SU-DHL-6 (cell line): ENCODE measurements at regions not wholly inside any gene's neighbourhood (a gene's known extent, or its start where the extent isn't known, plus 50 kb on each side); places are given as distances from the start of the nearest gene placed in this dataset.

Source experiments
- H2AFZ ChIP-seq: fragments of 200-600 bp; sonication (generic); 2 replicates; pipeline ENCODE4 v1.6.1; 2014; ENCODE audit warnings: low read depth, mild to moderate bottlenecking, moderate library complexity, mixed read lengths, antibody characterized with exemption, low read length; ENCODE audit not compliant: severe bottlenecking
- H3F3A ChIP-seq: fragments of 200-600 bp; shearing (Covaris generic); 2 replicates; pipeline ENCODE4 v1.6.0; 2016; ENCODE audit warnings: antibody characterized with exemption, mild to moderate bottlenecking; ENCODE audit not compliant: insufficient read depth
- H3K27ac ChIP-seq: fragments of 200-600 bp; sonication (generic); 2 replicates; pipeline ENCODE4 v1.5.1; 2016; ENCODE audit warnings: low read depth, mild to moderate bottlenecking, low read length, moderate library complexity, mixed read lengths
- H3K27me3 ChIP-seq: fragments of 200-600 bp; sonication (generic), shearing (Covaris generic); 2 replicates; pipeline ENCODE4 v1.6.0; 2014; ENCODE audit warnings: mild to moderate bottlenecking, low read length
- H3K36me3 ChIP-seq: fragments of 200-600 bp; sonication (generic); 2 replicates; pipeline ENCODE4 v1.6.1; 2014; ENCODE audit warnings: mild to moderate bottlenecking, low read length, mixed read lengths
- H3K4me2 ChIP-seq: fragments of 300-600, 200-600 bp; shearing (Covaris generic), sonication (generic); 2 replicates; pipeline ENCODE4 v1.6.0; 2014; ENCODE audit warnings: low read length, low read depth, mild to moderate bottlenecking; ENCODE audit not compliant: poor library complexity, severe bottlenecking
- H3K4me3 ChIP-seq: fragments of 200-600 bp; sonication (generic); 2 replicates; pipeline ENCODE4 v1.5.1; 2014; ENCODE audit warnings: antibody characterized with exemption, low read length, mild to moderate bottlenecking, mixed read lengths; ENCODE audit not compliant: insufficient read depth, poor library complexity, severe bottlenecking
- H3K79me2 ChIP-seq: fragments of 200-600 bp; sonication (generic); 2 replicates; pipeline ENCODE4 v1.6.1; 2014; ENCODE audit warnings: mild to moderate bottlenecking, low read length, moderate library complexity; ENCODE audit not compliant: insufficient read depth
- H3K9ac ChIP-seq: fragments of 200-600 bp; sonication (generic); 2 replicates; pipeline ENCODE4 v1.7.0; 2014; ENCODE audit warnings: mild to moderate bottlenecking, low read length
- H3K9me2 ChIP-seq: fragments of 200-600 bp; sonication (generic); replicated peaks from 2 replicates; pipeline ENCODE4 v1.6.1; 2014; ENCODE audit warnings: low read length; ENCODE audit not compliant: insufficient read depth
- H3K9me3 ChIP-seq: fragments of 200-600 bp; sonication (generic); 2 replicates; pipeline ENCODE4 v1.6.1; 2014; ENCODE audit warnings: low read length, mixed read lengths; ENCODE audit not compliant: insufficient read depth
- H4K20me1 ChIP-seq: fragments of 200-600 bp; sonication (generic); 2 replicates; pipeline ENCODE4 v1.6.1; 2014; ENCODE audit warnings: low read depth, mild to moderate bottlenecking, antibody characterized with exemption, low read length, moderate library complexity, mixed read lengths
- EZH2phosphoT487 ChIP-seq: fragments of 200-600 bp; sonication (generic), shearing (Covaris generic); conservative IDR thresholded peaks from 2 replicates; pipeline ENCODE4 v1.6.1; 2018; ENCODE audit warnings: mild to moderate bottlenecking, antibody characterized with exemption, low read length, moderate library complexity, mixed read lengths
- TF ChIP-seq, protein P1 (sequence below): fragments of 200-600 bp; sonication (generic); IDR thresholded peaks from one replicate; pipeline ENCODE4 v1.5.1; 2017; ENCODE audit warnings: antibody characterized with exemption, mild to moderate bottlenecking, low read length, moderate library complexity; ENCODE audit not compliant: insufficient read depth, poor library complexity, severe bottlenecking

DNA sequence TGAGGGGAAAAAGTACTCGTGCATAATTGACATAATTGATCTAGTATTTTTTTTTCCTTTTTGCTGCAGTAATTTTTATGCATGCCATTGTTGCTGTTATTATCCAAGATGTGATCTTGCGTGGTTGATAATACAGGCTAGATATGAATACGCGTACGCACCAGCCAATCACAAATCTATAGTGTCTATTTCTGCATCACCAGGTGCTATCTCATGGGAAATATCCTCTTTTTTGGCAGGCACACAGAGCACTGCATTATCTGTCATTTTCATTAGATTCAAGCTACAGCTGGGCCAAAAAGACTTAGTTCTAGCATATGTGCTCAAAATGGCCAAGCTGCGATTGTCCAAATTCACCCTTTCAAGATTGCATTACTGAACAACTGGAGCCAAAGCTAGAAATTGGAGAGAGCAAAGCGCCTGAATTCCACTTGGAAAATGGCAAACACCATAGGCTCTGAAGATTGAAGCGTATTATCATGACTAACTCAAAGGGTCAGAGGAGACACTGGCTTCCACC lies 181.1 kb downstream of the TSHZ3 start:
- Histone ChIP-seq H3K27me3 (no peaks in the 10 kb centered on the region), H3K9me2 (no peaks in the 10 kb centered on the region), H3K27ac (no peak overlapping the region), H3K79me2 (no peaks in the 10 kb centered on the region), H3K9ac (no peak overlapping the region), H4K20me1 (no peaks in the 10 kb centered on the region), H3K36me3 (no peaks in the 10 kb centered on the region), H2AFZ (no peak overlapping the region), H3K9me3 (no peaks in the 10 kb centered on the region; the same call in 1 of the 2 replicates), H3K4me2 (no peak overlapping the region), H3F3A (no peaks in the 10 kb centered on the region), H3K4me3 (no peak overlapping the region)
- TF ChIP-seq EZH2phosphoT487 = no peak
- TF ChIP-seq, protein P1, sequence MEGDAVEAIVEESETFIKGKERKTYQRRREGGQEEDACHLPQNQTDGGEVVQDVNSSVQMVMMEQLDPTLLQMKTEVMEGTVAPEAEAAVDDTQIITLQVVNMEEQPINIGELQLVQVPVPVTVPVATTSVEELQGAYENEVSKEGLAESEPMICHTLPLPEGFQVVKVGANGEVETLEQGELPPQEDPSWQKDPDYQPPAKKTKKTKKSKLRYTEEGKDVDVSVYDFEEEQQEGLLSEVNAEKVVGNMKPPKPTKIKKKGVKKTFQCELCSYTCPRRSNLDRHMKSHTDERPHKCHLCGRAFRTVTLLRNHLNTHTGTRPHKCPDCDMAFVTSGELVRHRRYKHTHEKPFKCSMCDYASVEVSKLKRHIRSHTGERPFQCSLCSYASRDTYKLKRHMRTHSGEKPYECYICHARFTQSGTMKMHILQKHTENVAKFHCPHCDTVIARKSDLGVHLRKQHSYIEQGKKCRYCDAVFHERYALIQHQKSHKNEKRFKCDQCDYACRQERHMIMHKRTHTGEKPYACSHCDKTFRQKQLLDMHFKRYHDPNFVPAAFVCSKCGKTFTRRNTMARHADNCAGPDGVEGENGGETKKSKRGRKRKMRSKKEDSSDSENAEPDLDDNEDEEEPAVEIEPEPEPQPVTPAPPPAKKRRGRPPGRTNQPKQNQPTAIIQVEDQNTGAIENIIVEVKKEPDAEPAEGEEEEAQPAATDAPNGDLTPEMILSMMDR = no peak

DNA sequence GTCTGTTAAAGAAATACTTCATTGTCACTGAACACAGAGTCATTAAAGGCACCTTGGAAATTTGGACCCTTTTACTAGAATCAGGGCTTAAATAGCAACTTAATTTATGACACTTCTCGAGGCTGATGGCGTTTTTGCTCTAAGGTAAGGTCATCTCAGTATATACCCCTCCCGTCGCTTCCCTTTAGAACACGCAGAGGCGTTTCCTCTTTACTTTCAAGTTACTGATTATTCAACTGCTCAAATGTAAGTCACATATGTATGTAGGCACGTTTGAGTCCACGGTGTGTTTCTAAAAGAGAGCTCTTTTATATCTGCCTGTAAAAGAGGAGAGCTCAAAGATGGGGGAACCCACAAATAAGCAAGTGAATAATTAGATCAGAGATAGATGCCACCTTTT lies 181.5 kb downstream of the TSHZ3 start:
- Histone ChIP-seq H4K20me1 (no peaks in the 10 kb centered on the region), H2AFZ (no peak overlapping the region), H3F3A (no peaks in the 10 kb centered on the region), H3K36me3 (no peaks in the 10 kb centered on the region), H3K4me3 (no peak overlapping the region), H3K4me2 (no peak overlapping the region), H3K9me2 (no peaks in the 10 kb centered on the region), H3K27me3 (no peaks in the 10 kb centered on the region), H3K9me3 (no peaks in the 10 kb centered on the region; the same call in 1 of the 2 replicates), H3K27ac (no peak overlapping the region), H3K79me2 (no peaks in the 10 kb centered on the region), H3K9ac (no peak overlapping the region)
- TF ChIP-seq EZH2phosphoT487 = no peak
- TF ChIP-seq, protein P1 = no peak

DNA sequence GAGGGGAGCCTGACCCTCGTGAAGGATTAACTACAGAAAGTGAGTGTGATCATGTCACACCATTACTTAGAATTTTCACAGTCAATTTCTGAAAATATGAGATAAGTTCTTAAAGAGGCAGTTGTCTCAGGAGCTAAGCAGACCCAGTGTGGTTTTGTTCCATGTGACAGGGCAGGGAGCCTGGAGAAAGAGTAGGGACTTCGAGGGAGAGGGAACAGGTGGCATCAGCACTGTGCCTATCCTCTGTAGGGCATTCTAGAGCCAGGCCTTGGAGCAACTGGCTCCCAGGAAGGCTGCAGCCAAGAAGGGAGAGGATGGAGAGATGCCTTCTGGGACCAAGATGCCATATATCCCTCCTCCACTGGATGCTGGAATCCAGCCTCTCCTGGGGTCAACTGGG lies 183.0 kb downstream of the TSHZ3 start:
- Histone ChIP-seq H3F3A (no peaks in the 10 kb centered on the region), H3K4me2 (no peak overlapping the region), H2AFZ (no peak overlapping the region), H3K9ac (no peak overlapping the region), H4K20me1 (no peaks in the 10 kb centered on the region), H3K27ac (no peak overlapping the region), H3K4me3 (no peak overlapping the region), H3K9me3 (no peaks in the 10 kb centered on the region; the same call in 1 of the 2 replicates), H3K79me2 (no peaks in the 10 kb centered on the region), H3K9me2 (no peaks in the 10 kb centered on the region), H3K36me3 (no peaks in the 10 kb centered on the region), H3K27me3 (no peaks in the 10 kb centered on the region)
- no peak for TF ChIP-seq EZH2phosphoT487
- TF ChIP-seq, protein P1 = no peak
